Activated naive CD8-positive, alpha-beta T cell treated with anti-CD3 and anti-CD28 coated beads, Interleukin-2, amount 50 U/mL, for 24 hours (primary cell): ENCODE measurements at regions not wholly inside any gene's neighbourhood (a gene's known extent, or its start where the extent isn't known, plus 50 kb on each side); places are given as distances from the start of the nearest gene placed in this dataset.

Experiments
- ATAC-seq: fragments of 150-1000 bp; cut with Tn5 transposase; one replicate; pipeline ENCODE4 v1.10.0; 2021
- DNase-seq: peaks from one replicate; pipeline ENCODE4 v3.0.0; 2021
- H3K27ac Mint-ChIP-seq: one replicate; pipeline ENCODE4 v1.8.0; 2021; ENCODE audit warnings: mild to moderate bottlenecking, mixed read lengths
- H3K27me3 Mint-ChIP-seq: one replicate; pipeline ENCODE4 v1.8.0; 2021; ENCODE audit warnings: mixed read lengths
- H3K36me3 Mint-ChIP-seq: one replicate; pipeline ENCODE4 v1.8.0; 2021; ENCODE audit warnings: low read depth, mixed read lengths
- H3K4me1 Mint-ChIP-seq: one replicate; pipeline ENCODE4 v1.8.0; 2021; ENCODE audit warnings: mixed read lengths
- H3K4me3 Mint-ChIP-seq: one replicate; pipeline ENCODE4 v1.8.0; 2021; ENCODE audit warnings: mild to moderate bottlenecking, moderate library complexity, mixed read lengths
- H3K9me3 Mint-ChIP-seq: one replicate; pipeline ENCODE4 v1.8.0; 2021; ENCODE audit warnings: mixed read lengths

DNA sequence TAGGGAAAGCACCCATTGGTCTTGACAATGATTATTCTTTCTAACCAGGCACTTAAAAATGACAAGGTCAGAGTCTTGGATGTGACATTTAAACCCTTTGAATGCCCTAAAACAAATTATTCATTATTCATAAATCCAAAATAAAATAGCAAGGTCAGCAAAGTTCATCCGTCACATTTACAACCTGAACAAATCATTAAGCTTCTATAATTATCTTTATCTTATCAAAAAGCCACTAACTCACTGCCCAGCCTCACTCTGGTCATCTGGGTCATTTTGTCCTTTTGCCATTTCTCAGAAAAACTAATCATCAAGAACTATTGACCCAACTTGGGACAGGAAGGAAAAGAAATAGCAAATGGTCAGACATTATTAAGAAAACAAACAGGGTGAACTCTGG, 507.3 kb upstream of the CDH8 start:
- Mint-ChIP-seq H3K36me3 (no peaks in the 10 kb centered on the region), H3K9me3 (peaks cover 14% of the 10 kb centered on the region), H3K4me3 (no peak overlapping the region), H3K27me3 (no peaks in the 10 kb centered on the region), H3K27ac (no peak overlapping the region), H3K4me1 (no peaks in the 10 kb centered on the region)
- DNase-seq: no peak
- ATAC-seq: no peak

DNA sequence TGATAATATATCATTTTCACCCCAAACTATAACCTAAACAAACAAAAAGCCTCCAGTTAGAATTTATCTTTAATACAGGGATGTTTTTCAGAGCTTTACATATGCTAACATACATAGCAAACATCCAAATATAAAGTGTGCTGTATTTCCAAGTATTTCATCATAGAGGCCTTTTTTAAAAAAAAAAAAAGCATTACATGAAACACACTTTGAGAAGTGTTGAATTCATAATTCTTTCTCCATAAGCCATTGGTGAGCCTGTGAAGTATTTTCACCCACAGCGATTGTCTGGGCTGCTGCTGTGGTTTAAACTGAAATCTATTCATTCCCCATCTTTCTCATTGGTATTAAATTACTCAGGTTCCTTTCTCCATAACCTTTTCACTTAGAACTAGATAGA, 503.4 kb upstream of the CDH8 start:
- ATAC-seq (no peak), DNase-seq (no peak)
- Mint-ChIP-seq H3K4me1 (no peaks in the 10 kb centered on the region), H3K27ac (no peak overlapping the region), H3K4me3 (no peak overlapping the region), H3K27me3 (no peaks in the 10 kb centered on the region), H3K9me3 (peaks cover 4% of the 10 kb centered on the region), H3K36me3 (no peaks in the 10 kb centered on the region)

DNA sequence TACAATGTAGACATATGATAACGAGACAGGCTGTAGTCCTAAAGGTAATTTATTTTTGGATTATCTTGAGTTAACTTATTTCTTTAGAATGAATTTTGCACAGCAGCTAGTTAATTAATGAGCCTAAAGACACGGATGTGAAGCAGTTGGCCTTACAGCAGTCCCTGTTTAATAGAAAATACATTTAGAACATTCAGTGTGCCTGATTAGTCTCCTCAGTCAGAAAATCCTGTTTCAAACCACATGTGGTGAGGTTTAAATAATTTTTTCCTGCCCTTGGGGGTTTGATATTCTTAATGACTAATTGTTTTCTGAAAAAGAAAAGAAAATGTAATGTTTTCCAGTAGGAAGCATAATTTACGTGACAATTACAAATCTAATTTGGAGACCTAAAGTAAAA, 494.2 kb upstream of the CDH8 start:
- Mint-ChIP-seq H3K27me3 (no peaks in the 10 kb centered on the region), H3K36me3 (no peaks in the 10 kb centered on the region), H3K9me3 (peaks cover 20% of the 10 kb centered on the region), H3K4me1 (no peaks in the 10 kb centered on the region), H3K27ac (no peak overlapping the region), H3K4me3 (no peak overlapping the region)
- ATAC-seq: no peak
- no peak for DNase-seq

DNA sequence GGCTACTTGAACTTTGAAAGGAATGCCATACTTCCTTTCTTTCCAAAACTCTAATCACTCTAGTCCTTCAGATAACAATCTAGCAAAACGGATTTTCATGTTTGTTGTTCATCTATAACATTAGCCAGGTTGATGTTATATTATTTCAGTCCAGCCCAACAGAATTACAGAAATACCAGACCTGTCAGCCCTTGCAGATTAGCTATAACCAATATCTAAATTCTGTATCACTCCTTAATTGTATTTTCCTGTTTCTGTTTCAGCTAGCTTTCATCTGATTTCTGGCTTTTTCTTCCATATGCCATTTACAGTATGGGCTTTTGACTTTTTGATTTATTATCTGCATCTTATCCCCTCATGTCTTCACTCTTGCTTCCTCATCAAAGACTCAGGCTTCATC, 479.8 kb upstream of the CDH8 start:
- Mint-ChIP-seq H3K9me3 (peaks cover 28% of the 10 kb centered on the region), H3K36me3 (no peaks in the 10 kb centered on the region), H3K27ac (no peak overlapping the region), H3K4me3 (no peak overlapping the region), H3K27me3 (no peaks in the 10 kb centered on the region), H3K4me1 (no peaks in the 10 kb centered on the region)
- ATAC-seq (no peak), DNase-seq (no peak)

DNA sequence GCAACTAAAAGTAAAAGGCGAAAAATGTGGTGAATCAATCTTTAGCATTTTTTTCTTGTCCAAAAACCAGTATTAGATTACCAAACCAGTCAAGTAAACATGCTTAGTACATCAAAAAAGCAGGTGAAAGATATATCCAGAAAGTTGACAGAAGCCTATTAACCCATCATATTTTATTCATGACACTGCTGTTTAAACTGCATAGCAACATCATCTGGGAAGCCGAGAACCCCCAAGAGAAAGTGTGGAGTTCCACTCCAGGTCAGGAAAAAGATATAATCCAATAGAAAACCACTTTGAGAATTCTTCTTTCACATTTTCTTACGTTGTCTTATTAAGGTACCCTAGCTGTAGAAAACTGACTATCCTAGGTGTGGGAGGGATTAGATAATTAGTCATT, 466.8 kb upstream of the CDH8 start:
- Mint-ChIP-seq H3K36me3 (no peaks in the 10 kb centered on the region), H3K4me1 (no peaks in the 10 kb centered on the region), H3K27ac (no peak overlapping the region), H3K27me3 (no peaks in the 10 kb centered on the region), H3K9me3 (peaks cover 27% of the 10 kb centered on the region), H3K4me3 (no peak overlapping the region)
- ATAC-seq (no peak), DNase-seq (no peak)

DNA sequence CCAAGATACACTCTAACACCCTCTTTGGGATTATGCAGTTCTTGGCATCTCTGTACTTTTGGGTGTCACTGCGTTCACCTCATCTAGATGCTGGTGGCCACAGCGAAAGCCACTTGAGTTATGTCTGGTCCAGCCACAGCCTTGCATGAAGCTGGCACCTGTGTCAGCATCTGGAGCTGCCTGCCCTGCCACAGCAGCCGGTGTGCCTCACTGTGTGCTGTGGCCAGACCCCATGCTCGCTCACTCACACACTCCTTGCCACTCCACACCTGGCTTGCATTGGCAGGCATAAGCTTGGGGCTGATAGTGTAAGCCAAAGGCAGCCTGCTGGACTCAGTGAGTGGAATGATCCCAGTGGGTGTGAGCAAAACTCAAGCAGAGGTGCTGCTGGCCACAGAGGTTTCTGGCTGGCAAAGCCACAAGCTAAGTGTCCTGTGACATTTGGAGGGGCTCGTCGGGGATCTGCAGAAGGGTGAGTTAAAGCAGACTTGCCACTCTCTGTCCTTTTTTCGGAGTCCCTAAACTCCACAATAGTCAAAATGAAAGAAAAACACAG, 442.7 kb upstream of the CDH8 start:
- Mint-ChIP-seq H3K4me3 (no peak overlapping the region), H3K36me3 (no peaks in the 10 kb centered on the region), H3K4me1 (no peaks in the 10 kb centered on the region), H3K27ac (no peak overlapping the region), H3K27me3 (no peaks in the 10 kb centered on the region), H3K9me3 (peaks cover 8% of the 10 kb centered on the region)
- ATAC-seq (no peak), DNase-seq (no peak)

DNA sequence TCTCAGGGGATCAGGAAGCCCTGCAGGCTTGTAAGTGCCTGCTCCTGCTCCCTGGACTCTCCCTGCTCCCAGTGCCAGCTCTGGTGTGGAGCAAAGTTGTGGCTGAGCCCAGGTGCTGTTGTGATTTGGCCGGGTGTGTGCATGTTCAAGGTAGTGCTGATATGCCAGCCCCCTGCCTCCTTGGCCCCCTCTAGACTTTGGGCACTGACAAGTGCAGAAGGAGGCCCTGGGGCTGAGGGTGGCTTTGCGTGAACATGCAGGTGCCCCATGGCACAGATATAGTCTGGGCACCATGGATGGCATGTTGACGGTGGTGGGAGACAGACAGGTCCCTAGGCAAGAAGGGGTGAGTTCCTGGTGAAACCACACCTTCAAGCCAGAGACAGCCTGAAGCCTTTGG, 441.6 kb upstream of the CDH8 start:
- peaks cover 10% of the 10 kb centered on the region for H3K9me3 Mint-ChIP-seq
- H3K27ac Mint-ChIP-seq: no peak overlapping the region
- ATAC-seq (no peak), DNase-seq (no peak)
- H3K27me3 Mint-ChIP-seq: no peaks in the 10 kb centered on the region
- no peaks in the 10 kb centered on the region for H3K36me3 Mint-ChIP-seq
- no peak overlapping the region for H3K4me3 Mint-ChIP-seq
- H3K4me1 Mint-ChIP-seq: no peaks in the 10 kb centered on the region

DNA sequence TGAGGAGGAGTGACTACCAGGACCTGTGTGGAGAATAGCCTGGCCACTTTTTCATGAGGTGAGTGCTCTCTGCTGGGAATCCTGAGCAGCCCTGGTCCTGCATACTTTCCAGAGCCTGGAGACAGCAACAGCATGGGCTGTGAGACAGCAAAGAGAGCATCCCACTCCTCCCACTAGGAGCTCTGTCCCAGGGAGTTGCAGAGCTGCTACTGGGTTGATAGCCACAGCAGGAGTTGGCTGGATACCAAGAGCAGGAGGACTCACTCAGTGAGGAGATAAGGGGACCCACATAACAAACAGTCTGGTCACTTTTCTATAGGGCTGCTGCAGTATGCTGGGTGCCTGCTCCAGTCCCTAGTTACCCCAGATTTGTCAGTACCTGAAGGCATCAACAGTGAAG, 439.3 kb upstream of the CDH8 start:
- ATAC-seq (no peak), DNase-seq (no peak)
- no peak overlapping the region for H3K4me3 Mint-ChIP-seq
- no peak overlapping the region for H3K27ac Mint-ChIP-seq
- H3K9me3 Mint-ChIP-seq: peaks cover 12% of the 10 kb centered on the region
- H3K4me1 Mint-ChIP-seq: no peaks in the 10 kb centered on the region
- H3K27me3 Mint-ChIP-seq: no peaks in the 10 kb centered on the region
- no peaks in the 10 kb centered on the region for H3K36me3 Mint-ChIP-seq

DNA sequence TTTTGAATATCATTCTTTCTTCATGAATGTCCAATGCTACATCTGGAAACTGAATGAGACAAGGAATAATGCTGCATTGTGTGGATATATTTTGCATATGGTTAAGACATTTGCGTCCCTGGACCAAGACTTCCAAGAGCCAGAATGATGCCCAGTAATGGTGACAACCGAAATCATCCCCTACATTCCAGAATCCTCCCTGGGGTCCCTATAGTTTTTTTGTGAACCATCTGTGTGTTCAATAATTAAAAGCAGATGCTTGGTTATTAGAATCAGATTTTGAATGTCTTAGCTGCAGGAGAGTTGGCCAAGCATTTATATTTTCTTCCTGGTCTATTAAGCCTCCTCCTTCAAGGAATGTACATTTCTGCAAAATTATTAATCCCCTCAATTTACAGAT, 426.7 kb upstream of the CDH8 start:
- ATAC-seq (no peak), DNase-seq (no peak)
- Mint-ChIP-seq H3K4me1 (no peaks in the 10 kb centered on the region), H3K4me3 (no peak overlapping the region), H3K36me3 (no peaks in the 10 kb centered on the region), H3K27ac (no peak overlapping the region), H3K9me3 (peaks cover 19% of the 10 kb centered on the region), H3K27me3 (no peaks in the 10 kb centered on the region)

DNA sequence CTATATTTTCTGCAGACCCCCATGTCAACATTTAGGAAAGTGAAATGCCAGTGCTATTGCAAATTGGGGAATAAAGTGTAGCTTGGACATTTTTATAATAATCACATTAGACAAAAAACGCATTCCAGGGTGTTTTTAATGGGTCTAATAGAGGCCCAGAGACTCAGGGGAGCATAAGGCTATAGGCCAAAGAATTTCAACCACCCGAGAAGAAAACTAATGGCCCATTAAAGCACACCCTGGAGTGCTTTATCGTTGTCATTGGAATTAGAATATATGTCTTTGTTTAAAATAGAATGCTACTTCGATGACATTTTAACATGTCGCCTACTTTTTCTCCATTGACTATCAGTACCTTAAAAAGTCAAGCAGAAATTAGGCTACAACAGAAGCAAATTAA, 414.1 kb upstream of the CDH8 start:
- Mint-ChIP-seq H3K27ac (no peak overlapping the region), H3K9me3 (peaks cover 21% of the 10 kb centered on the region), H3K36me3 (no peaks in the 10 kb centered on the region), H3K4me1 (no peaks in the 10 kb centered on the region), H3K27me3 (no peaks in the 10 kb centered on the region), H3K4me3 (no peak overlapping the region)
- DNase-seq: no peak
- ATAC-seq: no peak

DNA sequence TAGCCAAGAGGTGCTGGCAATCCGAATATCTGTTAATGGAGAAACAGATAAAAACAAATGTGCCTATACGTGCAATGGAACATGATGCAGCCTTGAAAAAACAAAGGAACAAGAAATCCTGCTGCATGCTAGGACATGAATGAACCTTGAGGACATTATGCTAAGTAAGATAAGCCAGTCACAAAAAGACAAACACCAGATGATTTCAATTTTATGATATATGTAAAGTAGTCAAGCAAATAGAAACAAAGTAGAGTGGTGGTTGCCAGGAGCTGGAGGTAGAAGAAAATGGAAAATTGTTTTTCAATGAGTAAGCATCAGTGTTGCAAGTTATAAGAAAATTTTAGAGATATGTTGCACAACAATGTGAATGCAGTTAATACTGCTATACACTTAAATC, 409.7 kb upstream of the CDH8 start:
- peaks cover 19% of the 10 kb centered on the region for H3K9me3 Mint-ChIP-seq
- H3K27ac Mint-ChIP-seq: no peak overlapping the region
- H3K4me3 Mint-ChIP-seq: no peak overlapping the region
- DNase-seq: no peak
- H3K36me3 Mint-ChIP-seq: no peaks in the 10 kb centered on the region
- no peaks in the 10 kb centered on the region for H3K4me1 Mint-ChIP-seq
- no peaks in the 10 kb centered on the region for H3K27me3 Mint-ChIP-seq
- ATAC-seq: no peak

DNA sequence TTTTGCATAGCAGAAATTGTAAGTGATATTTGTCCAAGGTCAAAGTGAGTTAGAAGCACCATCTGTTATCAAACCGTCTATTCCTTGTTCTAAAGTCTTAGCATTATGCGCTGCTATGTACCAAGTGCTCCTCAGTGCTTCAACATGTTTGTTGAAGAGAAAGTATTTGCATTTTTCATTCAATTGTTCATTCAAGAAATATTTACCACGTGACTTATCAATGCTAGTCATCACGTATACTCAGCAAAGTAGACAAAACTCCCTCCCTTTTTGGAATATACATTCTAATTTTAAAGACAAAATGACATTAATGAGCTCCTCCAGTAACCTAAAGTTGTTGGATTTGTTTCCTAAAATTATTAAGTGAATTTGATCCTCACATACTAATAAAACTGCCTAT, 388.0 kb upstream of the CDH8 start:
- H3K27me3 Mint-ChIP-seq: no peaks in the 10 kb centered on the region

DNA sequence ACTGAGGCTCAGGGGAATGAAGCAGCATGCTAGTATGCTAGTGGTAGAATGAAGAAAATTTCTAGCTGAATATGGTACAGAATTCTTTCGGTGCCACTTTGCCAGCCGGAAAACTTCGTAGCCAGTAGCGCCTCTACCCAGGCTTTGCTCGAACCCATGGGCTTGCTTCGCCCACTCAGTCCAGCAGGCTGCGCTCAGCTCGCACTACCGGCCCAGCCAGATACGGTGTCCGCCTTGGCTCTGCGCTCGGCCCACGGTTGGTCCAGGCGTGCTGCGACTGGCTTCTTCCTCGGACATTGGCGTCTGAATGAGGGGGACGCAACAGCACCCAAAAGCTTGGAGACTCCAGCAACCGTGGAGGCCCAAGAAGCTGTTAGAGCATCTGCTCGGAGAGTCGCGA, 372.5 kb upstream of the CDH8 start:
- no peaks in the 10 kb centered on the region for H3K36me3 Mint-ChIP-seq
- no peaks in the 10 kb centered on the region for H3K27me3 Mint-ChIP-seq
- ATAC-seq (no peak), DNase-seq (no peak)
- no peak overlapping the region for H3K27ac Mint-ChIP-seq
- no peaks in the 10 kb centered on the region for H3K4me1 Mint-ChIP-seq
- H3K9me3 Mint-ChIP-seq: peaks cover 24% of the 10 kb centered on the region
- no peak overlapping the region for H3K4me3 Mint-ChIP-seq

More for the DNA sequence above, 388.0 kb upstream of the CDH8 start:
- H3K4me1 Mint-ChIP-seq: no peaks in the 10 kb centered on the region
- DNase-seq (no peak), ATAC-seq (no peak)
- no peak overlapping the region for H3K27ac Mint-ChIP-seq
- peaks cover 21% of the 10 kb centered on the region for H3K9me3 Mint-ChIP-seq
- no peak overlapping the region for H3K4me3 Mint-ChIP-seq
- H3K36me3 Mint-ChIP-seq: no peaks in the 10 kb centered on the region

DNA sequence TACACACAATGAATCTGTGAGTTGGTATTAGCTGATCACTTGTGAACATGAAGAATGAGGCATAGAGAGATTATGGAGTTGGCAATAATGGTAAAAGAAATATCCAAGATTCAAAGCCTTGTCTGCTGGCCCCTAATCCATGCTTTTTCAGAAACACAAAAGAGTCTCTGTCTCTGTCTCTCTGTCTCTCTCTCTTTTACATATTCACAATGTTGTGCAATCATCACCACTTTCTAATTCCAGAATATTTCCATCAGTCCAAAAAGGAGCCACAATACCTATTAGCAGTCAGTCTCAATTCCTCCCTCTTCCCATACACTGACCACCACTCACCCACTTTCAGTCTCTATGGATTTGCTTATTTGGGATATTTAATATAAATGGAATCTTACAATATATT, 370.1 kb upstream of the CDH8 start:
- no peak for DNase-seq
- peaks cover 32% of the 10 kb centered on the region for H3K9me3 Mint-ChIP-seq
- H3K4me3 Mint-ChIP-seq: no peak overlapping the region
- no peaks in the 10 kb centered on the region for H3K36me3 Mint-ChIP-seq
- H3K4me1 Mint-ChIP-seq: no peaks in the 10 kb centered on the region
- no peak overlapping the region for H3K27ac Mint-ChIP-seq
- H3K27me3 Mint-ChIP-seq: no peaks in the 10 kb centered on the region
- no peak for ATAC-seq

DNA sequence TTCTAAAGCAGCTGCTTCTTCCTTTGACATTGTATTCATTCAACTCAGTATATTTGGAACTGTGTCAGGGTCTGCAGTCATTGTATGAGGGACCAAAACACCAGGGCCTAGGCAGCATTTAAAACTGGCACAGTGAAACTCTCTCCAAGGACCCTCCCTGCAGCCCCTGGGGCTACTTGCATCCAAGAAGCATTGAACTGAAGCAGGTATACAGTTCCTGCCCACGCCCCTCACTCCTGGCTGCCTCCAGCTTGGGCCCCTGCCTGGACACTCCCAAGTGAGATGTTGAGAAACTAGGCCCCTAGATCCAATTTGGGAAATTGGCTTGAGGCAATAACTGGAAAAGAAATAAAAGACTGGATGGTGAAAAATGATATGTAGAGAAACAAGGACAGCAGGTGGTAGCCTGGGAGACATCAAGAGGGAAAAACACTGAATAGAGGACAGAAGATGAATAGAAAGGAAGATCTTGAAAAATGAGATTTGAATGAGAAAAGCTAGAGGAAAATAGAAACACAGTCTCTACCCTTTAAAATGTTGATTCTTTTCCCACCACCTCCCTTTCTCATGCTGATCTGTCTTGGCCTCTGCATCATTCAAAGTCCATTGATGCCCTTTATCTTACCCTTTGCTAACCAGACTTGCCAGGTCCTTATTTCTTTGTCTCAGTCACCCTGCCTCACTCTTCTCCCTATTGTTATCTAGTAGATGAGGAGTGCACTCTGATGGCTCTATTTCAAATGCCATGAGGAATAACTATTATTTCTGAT, 368.8 kb upstream of the CDH8 start:
- Mint-ChIP-seq H3K4me1 (no peaks in the 10 kb centered on the region), H3K27me3 (no peaks in the 10 kb centered on the region), H3K36me3 (no peaks in the 10 kb centered on the region), H3K9me3 (peaks cover 28% of the 10 kb centered on the region), H3K4me3 (no peak overlapping the region), H3K27ac (no peak overlapping the region)
- DNase-seq: no peak
- ATAC-seq: no peak

DNA sequence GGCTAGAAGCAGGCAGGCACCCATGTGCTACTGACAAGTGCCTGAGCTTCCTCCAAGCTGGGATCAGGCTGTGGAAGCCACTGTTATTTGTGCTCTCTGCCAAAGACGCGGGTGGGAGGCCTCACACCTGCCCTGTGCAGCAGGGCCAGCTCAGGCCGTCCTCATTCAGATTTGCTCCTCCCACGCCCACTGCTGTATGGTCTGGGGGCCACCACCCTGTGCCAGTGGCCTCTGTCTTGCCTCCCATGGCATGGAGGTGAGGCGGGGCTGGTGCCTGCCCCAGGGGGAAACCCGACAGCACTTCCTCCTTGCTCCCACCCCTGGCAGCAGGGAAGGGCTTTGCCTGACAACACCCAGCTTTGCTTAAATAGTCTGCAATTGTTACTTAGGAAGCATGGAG, 356.5 kb upstream of the CDH8 start:
- no peak overlapping the region for H3K27ac Mint-ChIP-seq
- no peaks in the 10 kb centered on the region for H3K36me3 Mint-ChIP-seq
- H3K27me3 Mint-ChIP-seq: no peaks in the 10 kb centered on the region
- DNase-seq (no peak), ATAC-seq (no peak)
- H3K9me3 Mint-ChIP-seq: peaks cover 23% of the 10 kb centered on the region
- H3K4me3 Mint-ChIP-seq: no peak overlapping the region
- no peaks in the 10 kb centered on the region for H3K4me1 Mint-ChIP-seq
